GM12878 (cell line): ENCODE measurements at regions not wholly inside any gene's neighbourhood (a gene's known extent, or its start where the extent isn't known, plus 50 kb on each side); places are given as distances from the start of the nearest gene placed in this dataset.

Experiments used
- ATAC-seq: fragments of 200-7000 bp; cut with Tn5 transposase; 3 replicates; pipeline ENCODE4 v1.9.1; 2020; ENCODE audit warnings: mild to moderate bottlenecking, moderate library complexity
- BruUV-seq: library from RNA; stranded (reverse); fragments of 400-500 nt; replicated peaks from 2 replicates; lab custom pipeline; 2021; lab: Mats Ljungman, UMichigan
- CTCF ChIA-PET: fragments of 300-600 bp; sonication (Branson Sonifier 250); formaldehyde crosslinking; extraction: SDS; loops from one replicate; lab custom pipeline; 2021; ENCODE audit warnings: inconsistent platforms; lab: Yijun Ruan, JAX
- POLR2A ChIA-PET: fragments of 350-600 bp; formaldehyde crosslinking; extraction: SDS; loops from one replicate; lab custom pipeline; 2021; ENCODE audit warnings: inconsistent platforms; lab: Charles Lee
- RAD21 ChIA-PET: fragments of 300-600 bp; sonication (Branson Sonifier 250); formaldehyde crosslinking; loops from one replicate; lab custom pipeline; 2023; ENCODE audit warnings: antibody characterized with exemption; ENCODE audit not compliant: unreplicated experiment; lab: Charles Lee
- SMC1A ChIA-PET: fragments of 300-600 bp; sonication (Branson Sonifier 250); formaldehyde crosslinking; loops from one replicate; lab custom pipeline; 2023; ENCODE audit not compliant: unreplicated experiment, uncharacterized antibody; lab: Charles Lee
- DNase-seq: peaks from one replicate; pipeline ENCODE4 v3.0.0-alpha.2; 2011; ENCODE audit warnings: low read depth, low spot score
- FAIRE-seq: peaks from 3 replicates; lab custom pipeline; 2011; peaks lifted over from hg19 to GRCh38; lab: Jason Lieb, UNC
- H2AFZ ChIP-seq: 2 replicates; pipeline ENCODE4 v1.6.0; 2011; ENCODE audit warnings: low read depth, low read length, control low read depth; ENCODE audit not compliant: control insufficient read depth
- H3K27ac ChIP-seq: 2 replicates; pipeline ENCODE4 v1.5.1; 2011; ENCODE audit warnings: control low read depth; ENCODE audit not compliant: control insufficient read depth, insufficient read depth
- H3K27me3 ChIP-seq, 2 experiments: replicated peaks in 1 of 2; 2 replicates each; pipeline versions ENCODE4 v1.6.0 to v1.6.1; 2011; ENCODE audit warnings: low read length in 1 of 2; ENCODE audit not compliant: control insufficient read depth in 2 of 2, insufficient read depth in 2 of 2
- H3K36me3 ChIP-seq, 2 experiments: 2 replicates each; pipeline ENCODE4 v1.5.1; 2011; ENCODE audit warnings: low read length in 1 of 2; ENCODE audit not compliant: control insufficient read depth in 2 of 2, insufficient read depth in 2 of 2
- H3K4me1 ChIP-seq: 2 replicates; pipeline ENCODE4 v1.6.1; 2011; ENCODE audit warnings: mild to moderate bottlenecking, low read length, moderate library complexity, mixed read lengths; ENCODE audit not compliant: control insufficient read depth, insufficient read depth
- H3K4me2 ChIP-seq: 2 replicates; pipeline ENCODE4 v1.6.0; 2011; ENCODE audit warnings: control low read depth; ENCODE audit not compliant: control insufficient read depth, insufficient read depth
- H3K4me3 ChIP-seq: fragments of 200-600 bp; sonication (generic); 2 replicates; pipeline ENCODE4 v1.5.1; 2016
- H3K79me2 ChIP-seq: 2 replicates; pipeline ENCODE4 v1.6.0; 2011; ENCODE audit warnings: low read length; ENCODE audit not compliant: control insufficient read depth, insufficient read depth
- H3K9ac ChIP-seq: 2 replicates; pipeline ENCODE4 v1.8.0; 2011; ENCODE audit warnings: low read length, control low read depth, mixed read lengths; ENCODE audit not compliant: control insufficient read depth, insufficient read depth
- H3K9me3 ChIP-seq: replicated peaks from 3 replicates; pipeline ENCODE4 v1.5.1; 2011; ENCODE audit warnings: mild to moderate bottlenecking, low read length; ENCODE audit not compliant: control insufficient read depth, insufficient read depth
- H4K20me1 ChIP-seq: 2 replicates; pipeline ENCODE4 v1.6.0; 2011; ENCODE audit not compliant: control insufficient read depth, insufficient read depth
- POLR2A ChIP-seq: IDR thresholded peaks from 2 replicates; pipeline ENCODE4 v1.6.1; 2011; ENCODE audit warnings: low read depth, mild to moderate bottlenecking, low read length
- RUNX3 ChIP-seq: IDR thresholded peaks from 2 replicates; pipeline ENCODE4 v1.6.1; 2012; ENCODE audit warnings: low read length, inconsistent platforms
- TCF3 ChIP-seq: IDR thresholded peaks from 2 replicates; pipeline ENCODE4 v1.6.1; 2012; ENCODE audit warnings: low read depth, mild to moderate bottlenecking, low read length, borderline replicate concordance; ENCODE audit not compliant: insufficient read depth
- WGBS: methylation state at CpG from one replicate; pipeline ENCODE4 v1.1.6; 2016; ENCODE audit warnings: low lambda C conversion rate; ENCODE audit not compliant: insufficient replicate concordance, insufficient coverage; ENCODE audit errors: missing lambda C conversion rate; 5-methylcytosine and 5-hydroxymethylcytosine counted together
- in situ Hi-C: fragments of 300-500 bp; cut with MboI; formaldehyde crosslinking; loops from 9 replicates; pipeline ENCODE4 v1.14.3; 2018; ENCODE audit warnings: mixed read lengths
- intact Hi-C: fragments of 100-400 bp; cut with micrococcal nuclease; formaldehyde crosslinking; loops from one replicate; pipeline ENCODE4 v1.14.2; 2022; ENCODE audit not compliant: unreplicated experiment

DNA sequence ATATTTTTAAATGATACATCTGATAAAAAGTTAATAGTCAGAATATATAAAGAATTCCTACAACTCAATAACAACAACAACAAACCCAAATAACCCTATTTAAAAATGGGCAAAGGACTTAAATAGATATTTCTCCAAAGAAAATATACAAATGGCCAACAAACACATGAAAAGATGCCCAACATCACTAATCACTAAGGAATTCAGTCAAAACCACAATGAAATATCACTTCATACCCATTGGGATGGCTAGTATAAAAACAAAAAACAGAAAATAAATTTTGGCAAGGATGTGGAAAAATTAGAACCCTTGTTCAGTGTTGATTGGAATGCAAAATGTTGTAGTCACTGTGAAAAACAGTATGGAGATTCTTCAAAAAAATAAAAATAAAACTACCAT, 184.8 kb upstream of the RAB4A start:
- Histone ChIP-seq H3K79me2 (no peaks in the 10 kb centered on the region), H3K9me3 (no peaks in the 10 kb centered on the region; the same call in 2 of the 3 replicates), H3K4me2 (no peak overlapping the region), H3K27ac (no peak overlapping the region), H3K4me3 (no peak overlapping the region), H4K20me1 (no peaks in the 10 kb centered on the region), H3K9ac (no peak overlapping the region), H3K4me1 (no peaks in the 10 kb centered on the region), H3K36me3 (no peaks in the 10 kb centered on the region), H3K27me3 (no peaks in the 10 kb centered on the region; a peak in 2 of 4 replicates), H2AFZ (no peak overlapping the region)
- SMC1A ChIA-PET, result no interaction called here
- RAD21 ChIA-PET, result no interaction called here
- TF ChIP-seq POLR2A (no peak), RUNX3 (no peak)
- FAIRE-seq (no peak), DNase-seq (no peak), ATAC-seq (no peak)
- no TSS peak for BruUV-seq
- intact Hi-C loops (no loop called here), in situ Hi-C loops (no loop called here)
- POLR2A ChIA-PET, result no interaction called here
- CTCF ChIA-PET, result no interaction called here

DNA sequence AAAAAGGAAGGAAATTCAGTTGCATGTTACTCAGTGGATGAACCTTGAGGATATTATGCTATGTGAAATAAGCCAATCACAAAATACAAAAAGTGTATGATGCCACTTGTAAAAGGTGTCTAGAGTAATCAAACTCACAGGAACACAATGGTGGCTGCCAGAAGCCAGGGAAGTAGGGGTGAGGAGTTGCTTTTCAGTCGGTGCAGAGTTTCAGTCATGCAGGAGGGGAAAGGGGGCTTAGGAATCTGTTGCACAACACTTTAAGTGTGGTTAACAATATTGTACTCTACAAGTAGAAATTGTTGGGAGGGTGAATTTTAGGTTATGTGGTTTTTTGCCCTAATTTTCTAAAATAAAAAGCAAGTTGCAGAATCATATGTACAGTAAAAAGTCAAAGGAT, 184.2 kb upstream of the RAB4A start:
- Histone ChIP-seq H3K27me3 (no peaks in the 10 kb centered on the region; a peak in 1 of 4 replicates), H3K9ac (no peak overlapping the region), H3K36me3 (no peaks in the 10 kb centered on the region), H3K9me3 (no peaks in the 10 kb centered on the region; the same call in 2 of the 3 replicates), H3K79me2 (no peaks in the 10 kb centered on the region), H3K4me2 (no peak overlapping the region), H4K20me1 (no peaks in the 10 kb centered on the region), H2AFZ (no peak overlapping the region), H3K4me3 (no peak overlapping the region), H3K4me1 (no peaks in the 10 kb centered on the region), H3K27ac (no peak overlapping the region)
- ChIA-PET POLR2A (no interaction called here), RAD21 (no interaction called here), SMC1A (no interaction called here), CTCF (no interaction called here)
- in situ Hi-C loops (no loop called here), intact Hi-C loops (no loop called here)
- ATAC-seq (no peak), FAIRE-seq (no peak), DNase-seq (no peak)
- BruUV-seq, result no TSS peak
- no peak for TF ChIP-seq TCF3
- 0% methylated on average over 1 of the region's 1 CpG for WGBS
